Tibial nerve (tissue), 4 donors: ENCODE measurements at regions not wholly inside any gene's neighbourhood (a gene's known extent, or its start where the extent isn't known, plus 50 kb on each side); places are given as distances from the start of the nearest gene placed in this dataset.
"Not testable (repeated sequence)": the region's sequence is repeated elsewhere in the genome, so short reads cannot be mapped to it uniquely, and the experiment has no call there.

Experiments used
- DNase-seq, 2 donors: peaks; one replicate each; pipeline ENCODE4 v3.0.0-alpha.2; 2019; ENCODE audit warnings: low spot score in 2 of 2
- H3K27ac ChIP-seq, 4 donors: fragments of 200-600 bp; sonication (generic) in 3 of 4; one replicate each; pipeline ENCODE4 v1.5.1; 2017 to 2019; ENCODE audit warnings: mild to moderate bottlenecking in 1 of 4
- H3K27me3 ChIP-seq, 2 donors: fragments of 200-600 bp; sonication (generic) in 1 of 2; one replicate each; pipeline versions ENCODE4 v1.5.1 to v1.6.0; 2017 to 2019
- H3K36me3 ChIP-seq, 3 donors: fragments of 200-600 bp; sonication (generic); one replicate each; pipeline ENCODE4 v1.5.1; 2018 to 2019
- H3K4me1 ChIP-seq, 4 donors: fragments of 200-600 bp; sonication (generic) in 3 of 4; one replicate each; pipeline ENCODE4 v1.5.1; 2017 to 2019
- H3K4me3 ChIP-seq, 4 donors: fragments of 200-600 bp; sonication (generic) in 3 of 4; one replicate each; pipeline ENCODE4 v1.5.1; 2017 to 2019; ENCODE audit warnings: mild to moderate bottlenecking in 1 of 4, moderate library complexity in 1 of 4
- H3K9me3 ChIP-seq, 4 donors: fragments of 200-600 bp; sonication (generic) in 3 of 4; one replicate each; pipeline ENCODE4 v1.5.1; 2017 to 2019
- EP300 ChIP-seq, 2 donors: sonication (generic); formaldehyde crosslinking; IDR thresholded peaks; one replicate each; pipeline ENCODE4 v1.6.1; 2017; ENCODE audit warnings: antibody characterized with exemption in 2 of 2, mild to moderate bottlenecking in 1 of 2
- POLR2A ChIP-seq, 2 donors: fragments of 450-650 bp; IDR thresholded peaks; one replicate each; pipeline ENCODE4 v1.6.1; 2017; ENCODE audit warnings: antibody characterized with exemption in 2 of 2, mild to moderate bottlenecking in 2 of 2, moderate library complexity in 2 of 2
- WGBS, 2 donors: methylation state at CpG; one replicate each; pipeline ENCODE4 v1.1.5; 2018; 5-methylcytosine and 5-hydroxymethylcytosine counted together
- TF ChIP-seq, protein P1 (sequence below), 5 experiments: fragments of 200-600 bp in 3 of 5; fragments of 450-650 bp in 2 of 5; sonication (generic) in 3 of 5; IDR thresholded peaks; one replicate each; pipeline ENCODE4 v1.5.1; 2016 to 2019; ENCODE audit warnings: antibody characterized with exemption in 5 of 5, mild to moderate bottlenecking in 3 of 5, moderate library complexity in 2 of 5

DNA sequence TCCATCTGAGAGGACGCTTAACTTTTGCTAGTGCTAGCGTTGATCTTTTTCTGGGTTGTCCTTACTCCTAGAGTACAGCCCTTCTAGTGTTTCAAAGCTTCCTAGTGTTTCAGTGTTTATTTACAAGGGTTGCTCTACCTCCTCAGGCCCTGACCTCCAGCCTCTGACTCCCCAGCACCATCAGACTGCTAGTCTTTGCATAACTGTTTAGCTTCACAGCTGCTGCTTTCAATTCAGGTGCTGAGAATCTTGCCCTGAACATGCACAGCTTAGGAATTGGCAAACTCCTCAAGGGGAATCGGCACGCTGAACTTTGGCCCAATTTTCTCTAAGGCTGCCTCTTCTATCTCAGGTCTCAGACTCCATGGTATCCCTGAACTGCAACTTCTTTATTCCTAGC lies 52.9 kb downstream of the OR52B4 start:
- not testable (repeated sequence) for H3K4me1 ChIP-seq, H3K36me3 ChIP-seq, H3K4me3 ChIP-seq, H3K9me3 ChIP-seq, H3K27me3 ChIP-seq, H3K27ac ChIP-seq, DNase-seq
- 50 to 53% methylated on average over 2 to 3 of the region's 4 CpGs for WGBS, 2 donors

DNA sequence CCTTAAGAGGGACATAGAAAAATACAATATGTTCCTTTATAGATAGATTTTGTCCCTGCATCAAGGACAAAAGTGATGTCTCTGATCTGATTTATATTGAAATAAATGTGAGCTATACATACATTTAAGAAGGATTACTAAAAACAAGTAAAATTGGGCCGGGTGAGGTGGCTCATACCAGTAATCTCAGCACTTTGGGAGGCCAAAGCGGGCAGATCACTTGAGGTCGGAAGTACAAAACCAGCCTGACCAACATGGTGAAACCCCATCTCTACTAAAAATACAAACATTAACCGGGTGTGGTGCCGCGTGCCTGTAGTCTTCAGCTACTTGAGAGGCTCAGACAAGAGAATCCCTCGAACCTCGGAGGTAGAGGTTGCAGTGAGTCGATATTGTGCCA lies 91.0 kb downstream of the OR52B4 start:
- H3K9me3 ChIP-seq, DNase-seq, H3K4me1 ChIP-seq, H3K4me3 ChIP-seq, H3K36me3 ChIP-seq, H3K27ac ChIP-seq, H3K27me3 ChIP-seq: not testable (repeated sequence)
- 87 to 89% methylated on average over 4 to 7 of the region's 9 CpGs for WGBS, 2 donors

DNA sequence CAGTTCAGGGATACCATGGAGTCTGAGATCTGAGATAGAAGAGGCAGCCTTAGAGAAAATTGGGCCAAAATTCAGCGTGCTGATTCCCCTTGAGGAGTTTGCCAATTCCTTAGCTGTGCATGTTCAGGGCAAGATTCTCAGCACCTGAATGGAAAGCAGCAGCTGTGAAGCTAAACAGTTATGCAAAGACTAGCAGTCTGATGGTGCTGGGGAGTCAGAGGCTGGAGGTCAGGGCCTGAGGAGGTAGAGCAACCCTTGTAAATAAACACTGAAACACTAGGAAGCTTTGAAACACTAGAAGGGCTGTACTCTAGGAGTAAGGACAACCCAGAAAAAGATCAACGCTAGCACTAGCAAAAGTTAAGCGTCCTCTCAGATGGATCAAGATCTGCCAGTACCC lies 117.1 kb downstream of the OR52B4 start:
- H3K27me3 ChIP-seq, H3K4me3 ChIP-seq, H3K27ac ChIP-seq, H3K36me3 ChIP-seq, H3K4me1 ChIP-seq, DNase-seq, H3K9me3 ChIP-seq: not testable (repeated sequence)
- 38% methylated on average over 1 to 3 of the region's 3 CpGs for WGBS, 2 donors

DNA sequence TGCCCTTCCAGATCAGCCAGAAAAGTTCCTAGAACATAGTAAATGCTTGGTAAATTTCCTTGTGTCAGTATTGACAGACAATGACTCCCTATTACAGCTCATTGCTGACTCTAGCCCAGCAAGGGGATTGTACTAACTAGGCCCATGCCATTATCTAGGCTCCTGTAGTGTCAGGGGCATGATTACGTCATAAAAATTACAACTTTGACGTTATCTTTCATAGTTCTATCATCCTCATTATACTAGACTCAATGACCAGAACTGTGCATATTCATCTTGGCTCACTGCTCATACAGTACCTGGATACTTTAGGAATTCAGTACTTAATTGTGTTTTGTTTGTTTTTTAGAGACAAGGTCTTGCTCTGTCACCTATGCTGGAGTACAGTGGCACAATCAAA lies 118.7 kb downstream of the OR52B4 start:
- not testable (repeated sequence) for H3K36me3 ChIP-seq, H3K27ac ChIP-seq, H3K27me3 ChIP-seq, H3K4me3 ChIP-seq, H3K9me3 ChIP-seq, DNase-seq, H3K4me1 ChIP-seq
- 69 to 89% methylated on average over 2 of the region's 2 CpGs for WGBS, 2 donors

DNA sequence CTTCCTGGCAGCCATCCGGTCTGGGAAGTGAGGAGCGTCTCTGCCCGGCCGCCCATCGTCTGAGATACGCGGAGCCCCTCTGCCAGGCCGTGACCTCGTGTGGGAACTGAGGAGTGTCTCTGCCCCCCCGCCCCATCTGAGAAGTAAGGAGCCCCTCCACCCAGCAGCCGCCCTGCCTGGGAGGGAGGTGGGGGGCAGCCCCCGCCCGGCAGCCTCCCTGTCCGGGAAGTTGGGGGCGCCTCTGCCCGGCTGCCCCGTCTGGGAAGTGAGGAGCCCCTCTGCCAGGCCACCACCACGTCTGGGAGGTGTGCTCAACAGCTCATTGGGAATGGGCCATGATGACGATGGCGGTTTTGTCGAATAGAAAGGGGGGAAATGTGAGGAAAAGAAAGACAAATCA lies 130.4 kb downstream of the OR52B4 start:
- WGBS, 2 donors: 71 to 76% methylated on average over 5 to 10 of the region's 21 CpGs
- H3K4me1 ChIP-seq, H3K36me3 ChIP-seq, H3K27ac ChIP-seq, DNase-seq, H3K9me3 ChIP-seq, H3K4me3 ChIP-seq, H3K27me3 ChIP-seq: not testable (repeated sequence)

DNA sequence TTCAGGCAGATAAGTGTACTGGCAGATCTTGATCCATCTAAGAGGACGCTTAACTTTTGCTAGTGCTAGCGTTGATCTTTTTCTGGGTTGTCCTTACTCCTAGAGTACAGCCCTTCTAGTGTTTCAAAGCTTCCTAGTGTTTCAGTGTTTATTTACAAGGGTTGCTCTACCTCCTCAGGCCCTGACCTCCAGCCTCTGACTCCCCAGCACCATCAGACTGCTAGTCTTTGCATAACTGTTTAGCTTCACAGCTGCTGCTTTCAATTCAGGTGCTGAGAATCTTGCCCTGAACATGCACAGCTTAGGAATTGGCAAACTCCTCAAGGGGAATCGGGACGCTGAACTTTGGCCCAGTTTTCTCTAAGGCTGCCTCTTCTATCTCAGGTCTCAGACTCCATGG lies 124.3 kb downstream of the RRM1 start:
- H3K4me3 ChIP-seq, DNase-seq, H3K4me1 ChIP-seq, H3K27me3 ChIP-seq, H3K36me3 ChIP-seq, H3K27ac ChIP-seq, H3K9me3 ChIP-seq: not testable (repeated sequence)
- WGBS, 2 donors: 25 to 37% methylated on average over 4 of the region's 4 CpGs

DNA sequence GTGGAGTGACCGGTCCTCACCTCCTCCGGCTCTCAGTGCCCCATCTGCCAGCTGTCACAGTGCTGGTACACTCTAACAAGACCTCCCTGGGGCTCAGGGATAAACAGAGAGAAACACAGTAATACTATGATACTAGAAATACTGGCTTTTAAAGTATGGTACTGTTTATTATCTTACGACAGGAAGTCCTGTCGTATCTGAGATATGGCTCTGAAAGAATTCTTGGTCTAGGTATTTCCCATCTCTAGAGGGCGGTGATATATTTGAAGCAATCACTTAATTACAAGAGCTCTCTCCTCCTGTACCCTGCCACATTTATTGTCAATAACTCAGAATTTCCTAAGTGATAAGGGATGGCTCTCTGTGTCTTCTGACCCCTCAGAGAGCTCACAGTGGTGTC lies 119.1 kb downstream of the RRM1 start:
- peaks cover 0 to 22% of the 10 kb centered on the region in 2 donors for H3K27me3 ChIP-seq
- no peaks in the 10 kb centered on the region for H3K4me1 ChIP-seq
- H3K4me3 ChIP-seq: no peak overlapping the region
- WGBS, 2 donors: 49 to 83% methylated on average over 5 of the region's 5 CpGs
- DNase-seq: no peak
- TF ChIP-seq EP300 (IDR thresholded peaks at IDR 0.05) (no peak), POLR2A (IDR thresholded peaks at IDR 0.05) (no peak)
- TF ChIP-seq, protein P1, sequence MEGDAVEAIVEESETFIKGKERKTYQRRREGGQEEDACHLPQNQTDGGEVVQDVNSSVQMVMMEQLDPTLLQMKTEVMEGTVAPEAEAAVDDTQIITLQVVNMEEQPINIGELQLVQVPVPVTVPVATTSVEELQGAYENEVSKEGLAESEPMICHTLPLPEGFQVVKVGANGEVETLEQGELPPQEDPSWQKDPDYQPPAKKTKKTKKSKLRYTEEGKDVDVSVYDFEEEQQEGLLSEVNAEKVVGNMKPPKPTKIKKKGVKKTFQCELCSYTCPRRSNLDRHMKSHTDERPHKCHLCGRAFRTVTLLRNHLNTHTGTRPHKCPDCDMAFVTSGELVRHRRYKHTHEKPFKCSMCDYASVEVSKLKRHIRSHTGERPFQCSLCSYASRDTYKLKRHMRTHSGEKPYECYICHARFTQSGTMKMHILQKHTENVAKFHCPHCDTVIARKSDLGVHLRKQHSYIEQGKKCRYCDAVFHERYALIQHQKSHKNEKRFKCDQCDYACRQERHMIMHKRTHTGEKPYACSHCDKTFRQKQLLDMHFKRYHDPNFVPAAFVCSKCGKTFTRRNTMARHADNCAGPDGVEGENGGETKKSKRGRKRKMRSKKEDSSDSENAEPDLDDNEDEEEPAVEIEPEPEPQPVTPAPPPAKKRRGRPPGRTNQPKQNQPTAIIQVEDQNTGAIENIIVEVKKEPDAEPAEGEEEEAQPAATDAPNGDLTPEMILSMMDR (IDR thresholded peaks at IDR 0.05): no peak
- H3K27ac ChIP-seq: no peak overlapping the region
- H3K36me3 ChIP-seq: no peaks in the 10 kb centered on the region
- no peaks in the 10 kb centered on the region for H3K9me3 ChIP-seq

DNA sequence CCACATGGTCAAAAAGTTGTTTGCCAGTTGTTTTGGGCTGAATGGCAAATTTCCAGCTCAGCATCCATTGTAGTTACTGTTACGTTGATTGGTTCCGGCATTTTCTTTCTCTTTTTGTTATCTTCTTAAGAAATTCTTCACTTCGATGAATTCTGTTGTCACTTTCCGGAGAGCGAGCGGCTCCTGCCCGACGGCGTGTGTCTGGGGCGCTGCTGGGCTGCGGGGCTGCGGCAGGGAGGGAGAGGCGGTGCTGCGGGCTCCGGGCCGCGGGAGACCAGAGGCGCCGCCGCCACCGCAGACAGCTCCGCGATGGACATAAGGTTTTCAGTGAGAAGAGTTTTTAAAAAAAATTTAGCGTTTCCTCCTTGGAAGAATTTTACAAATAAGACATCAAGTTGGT lies 117.4 kb downstream of the RRM1 start:
- DNase-seq: no peak
- no peaks in the 10 kb centered on the region for H3K36me3 ChIP-seq
- H3K27ac ChIP-seq: no peak overlapping the region
- 9 to 14% methylated on average over 24 of the region's 24 CpGs for WGBS, 2 donors
- peaks cover 0 to 22% of the 10 kb centered on the region in 2 donors for H3K27me3 ChIP-seq
- H3K4me1 ChIP-seq: no peaks in the 10 kb centered on the region
- no peaks in the 10 kb centered on the region for H3K9me3 ChIP-seq
- TF ChIP-seq, protein P1 (IDR thresholded peaks at IDR 0.05): no peak
- TF ChIP-seq EP300 (IDR thresholded peaks at IDR 0.05) (no peak), POLR2A (IDR thresholded peaks at IDR 0.05) (no peak)
- H3K4me3 ChIP-seq: peak overlapping the region in 1 of 4 donors; percentile 9
